Cardiac muscle cell (in vitro differentiated cells and primary cell): ENCODE measurements at regions not wholly inside any gene's neighbourhood (a gene's known extent, or its start where the extent isn't known, plus 50 kb on each side); places are given as distances from the start of the nearest gene placed in this dataset.
"Not testable (repeated sequence)": the region's sequence is repeated elsewhere in the genome, so short reads cannot be mapped to it uniquely, and the experiment has no call there.

Source experiments
- DNase-seq, 2 donors: peaks; one replicate each; pipeline versions ENCODE4 v3.0.0 to v3.0.0-alpha.2; 2010 to 2017; ENCODE audit warnings: low read depth in 1 of 2, low spot score in 1 of 2
- H3K27ac ChIP-seq: fragments of 200-600 bp; sonication (generic); 2 replicates; pipeline ENCODE4 v1.5.1; 2016
- H3K27me3 ChIP-seq: fragments of 200-600 bp; sonication (generic); 2 replicates; pipeline ENCODE4 v1.6.0; 2016; ENCODE audit warnings: control low read depth
- H3K36me3 ChIP-seq: fragments of 200-600 bp; sonication (generic); 2 replicates; pipeline ENCODE4 v1.5.1; 2016; ENCODE audit warnings: control low read depth
- H3K4me1 ChIP-seq: fragments of 200-600 bp; sonication (generic); 2 replicates; pipeline ENCODE4 v1.8.1; 2017; ENCODE audit warnings: low read depth, mild to moderate bottlenecking, mixed run types
- H3K4me3 ChIP-seq: fragments of 200-600 bp; sonication (generic); 2 replicates; pipeline ENCODE4 v1.5.1; 2016; ENCODE audit warnings: mild to moderate bottlenecking
- H3K9me3 ChIP-seq: fragments of 200-600 bp; sonication (generic); 2 replicates; pipeline ENCODE4 v1.5.1; 2017; ENCODE audit warnings: low read depth, mild to moderate bottlenecking, control low read depth
- TF ChIP-seq, protein P1 (sequence below): IDR thresholded peaks from 2 replicates; pipeline ENCODE4 v1.5.1; 2012; ENCODE audit warnings: low read depth, mild to moderate bottlenecking, low read length

DNA sequence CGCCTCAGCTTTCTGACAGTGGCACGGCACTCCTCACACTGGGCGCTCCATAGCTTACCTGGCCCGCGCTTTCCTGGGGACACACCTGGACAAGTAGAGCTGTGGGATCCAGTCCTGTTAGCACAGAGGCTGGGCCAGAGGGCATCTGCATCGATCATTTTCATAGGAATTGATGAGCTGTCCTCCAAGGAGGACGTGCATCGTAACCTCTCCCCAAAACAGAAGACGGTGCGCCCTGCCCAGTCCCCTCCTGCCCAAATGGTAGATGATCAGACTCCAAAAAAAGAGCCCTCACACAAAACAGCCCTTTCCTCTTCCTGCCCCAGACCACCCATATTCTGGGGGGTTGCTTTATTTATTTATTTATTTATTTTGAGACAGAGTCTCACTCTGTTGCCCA lies 161.2 kb downstream of the CTTN start:
- DNase-seq: no peak
- H3K27me3 ChIP-seq: no peaks in the 10 kb centered on the region
- no peaks in the 10 kb centered on the region for H3K4me1 ChIP-seq
- H3K4me3 ChIP-seq: no peak overlapping the region
- H3K27ac ChIP-seq: no peak overlapping the region
- TF ChIP-seq, protein P1, sequence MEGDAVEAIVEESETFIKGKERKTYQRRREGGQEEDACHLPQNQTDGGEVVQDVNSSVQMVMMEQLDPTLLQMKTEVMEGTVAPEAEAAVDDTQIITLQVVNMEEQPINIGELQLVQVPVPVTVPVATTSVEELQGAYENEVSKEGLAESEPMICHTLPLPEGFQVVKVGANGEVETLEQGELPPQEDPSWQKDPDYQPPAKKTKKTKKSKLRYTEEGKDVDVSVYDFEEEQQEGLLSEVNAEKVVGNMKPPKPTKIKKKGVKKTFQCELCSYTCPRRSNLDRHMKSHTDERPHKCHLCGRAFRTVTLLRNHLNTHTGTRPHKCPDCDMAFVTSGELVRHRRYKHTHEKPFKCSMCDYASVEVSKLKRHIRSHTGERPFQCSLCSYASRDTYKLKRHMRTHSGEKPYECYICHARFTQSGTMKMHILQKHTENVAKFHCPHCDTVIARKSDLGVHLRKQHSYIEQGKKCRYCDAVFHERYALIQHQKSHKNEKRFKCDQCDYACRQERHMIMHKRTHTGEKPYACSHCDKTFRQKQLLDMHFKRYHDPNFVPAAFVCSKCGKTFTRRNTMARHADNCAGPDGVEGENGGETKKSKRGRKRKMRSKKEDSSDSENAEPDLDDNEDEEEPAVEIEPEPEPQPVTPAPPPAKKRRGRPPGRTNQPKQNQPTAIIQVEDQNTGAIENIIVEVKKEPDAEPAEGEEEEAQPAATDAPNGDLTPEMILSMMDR: no peak
- H3K9me3 ChIP-seq: no peaks in the 10 kb centered on the region
- H3K36me3 ChIP-seq: no peaks in the 10 kb centered on the region

DNA sequence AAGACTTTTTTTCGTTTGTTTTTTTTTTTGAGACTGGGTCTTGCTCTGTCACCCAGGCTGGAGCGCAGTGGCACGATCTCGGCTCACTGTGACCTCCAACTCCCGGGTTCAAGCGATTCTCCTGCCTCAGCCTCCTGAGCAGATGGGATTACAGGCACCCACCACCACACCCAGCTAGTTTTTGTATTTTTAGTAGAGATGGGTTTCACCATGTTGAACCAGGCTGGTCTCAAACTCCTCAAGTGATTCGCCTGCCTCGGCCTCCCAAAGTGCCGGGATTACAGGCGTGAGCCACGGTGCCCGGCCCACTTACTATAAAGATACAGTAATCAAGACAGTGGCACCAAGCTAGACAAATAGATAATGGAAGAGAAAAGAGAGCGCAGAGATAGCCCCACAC lies 162.3 kb downstream of the CTTN start:
- H3K27me3 ChIP-seq, DNase-seq, H3K4me1 ChIP-seq, H3K4me3 ChIP-seq, H3K36me3 ChIP-seq, H3K27ac ChIP-seq, H3K9me3 ChIP-seq: not testable (repeated sequence)

GRCh38 chr11:70566768-70567530 lies 168.6 kb downstream of the CTTN start:
- H3K27me3 ChIP-seq: no peaks in the 10 kb centered on the region

DNA sequence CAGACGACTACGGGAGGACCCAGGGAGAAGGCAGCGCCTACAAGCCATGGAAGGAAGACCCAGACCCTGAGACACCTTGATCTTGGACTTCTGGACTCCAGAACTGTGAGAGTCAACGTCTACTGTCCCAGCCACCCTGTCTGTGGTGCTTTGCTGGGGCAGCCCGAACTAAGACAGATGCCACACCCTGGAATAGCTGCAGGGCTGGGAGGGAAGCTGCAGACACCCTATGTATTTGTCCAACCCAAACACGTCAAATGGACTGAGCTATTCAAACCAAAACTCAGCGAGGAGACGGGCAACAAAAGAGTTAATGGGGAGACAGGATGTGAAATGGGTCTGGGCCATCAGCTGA lies 169.3 kb downstream of the CTTN start:
- TF ChIP-seq, protein P1: no peak
- Histone ChIP-seq H3K27me3 (no peaks in the 10 kb centered on the region), H3K4me3 (no peak overlapping the region), H3K36me3 (no peaks in the 10 kb centered on the region), H3K9me3 (no peaks in the 10 kb centered on the region), H3K4me1 (no peaks in the 10 kb centered on the region), H3K27ac (no peak overlapping the region)
- no peak for DNase-seq

More at GRCh38 chr11:70566768-70567530, 168.6 kb downstream of the CTTN start:
- Histone ChIP-seq H3K4me3 (no peak overlapping the region), H3K27ac (no peak overlapping the region), H3K4me1 (no peaks in the 10 kb centered on the region), H3K36me3 (no peaks in the 10 kb centered on the region), H3K9me3 (no peaks in the 10 kb centered on the region)
- DNase-seq: no peak
- TF ChIP-seq, protein P1: no peak

DNA sequence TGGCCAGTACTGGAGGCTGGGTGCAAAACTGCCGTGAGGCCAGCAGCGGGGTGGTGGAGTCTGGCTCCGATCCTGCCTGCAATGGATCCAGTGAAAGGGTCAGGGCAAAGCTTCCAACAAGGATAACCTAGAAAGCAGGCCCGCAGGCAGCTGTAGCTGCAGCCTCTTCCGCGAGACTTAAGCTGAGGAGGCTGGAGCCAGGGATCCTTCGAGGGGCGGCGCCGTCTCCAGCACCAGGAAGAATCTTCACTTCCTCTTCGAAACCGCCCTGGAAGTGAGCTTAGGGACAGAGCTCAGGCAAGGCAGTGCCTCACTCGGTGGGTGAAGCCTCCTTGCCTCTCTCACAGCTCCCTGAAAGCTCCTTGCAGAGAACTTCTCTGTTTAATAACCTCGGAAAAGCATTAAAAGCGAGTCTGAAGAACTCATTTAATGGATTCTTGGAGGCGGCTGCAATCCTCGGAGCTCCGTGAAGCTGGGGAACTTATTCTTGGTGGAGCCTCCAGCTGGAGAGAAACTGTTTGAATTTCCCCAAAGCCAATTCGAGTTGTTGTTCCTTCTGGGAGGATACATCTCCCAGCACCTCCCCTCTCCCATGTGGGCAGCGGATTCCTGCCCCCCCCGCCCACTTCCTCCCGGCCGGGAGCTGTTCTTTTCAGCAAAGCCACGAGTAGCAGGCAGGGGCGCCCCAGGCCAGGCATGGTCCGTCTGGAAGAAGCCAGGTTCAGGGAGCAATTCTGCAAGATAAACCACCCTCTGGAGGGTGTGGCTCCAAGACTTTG lies 169.9 kb downstream of the CTTN start:
- H3K4me1 ChIP-seq: no peaks in the 10 kb centered on the region
- peak; percentile 56 to 76 for DNase-seq
- TF ChIP-seq, protein P1: peak; percentile 43
- no peaks in the 10 kb centered on the region for H3K27me3 ChIP-seq
- H3K9me3 ChIP-seq: no peaks in the 10 kb centered on the region
- H3K27ac ChIP-seq: no peak overlapping the region
- H3K4me3 ChIP-seq: no peak overlapping the region
- no peaks in the 10 kb centered on the region for H3K36me3 ChIP-seq
